Skin of body (tissue), 1 donor: ENCODE measurements at regions not wholly inside any gene's neighbourhood (a gene's known extent, or its start where the extent isn't known, plus 50 kb on each side); places are given as distances from the start of the nearest gene placed in this dataset.
"Not testable (repeated sequence)": the region's sequence is repeated elsewhere in the genome, so short reads cannot be mapped to it uniquely, and the experiment has no call there.

Source experiments
- DNase-seq: peaks from one replicate; lab custom pipeline; 2025; lab: John Stamatoyannopoulos, UW

DNA sequence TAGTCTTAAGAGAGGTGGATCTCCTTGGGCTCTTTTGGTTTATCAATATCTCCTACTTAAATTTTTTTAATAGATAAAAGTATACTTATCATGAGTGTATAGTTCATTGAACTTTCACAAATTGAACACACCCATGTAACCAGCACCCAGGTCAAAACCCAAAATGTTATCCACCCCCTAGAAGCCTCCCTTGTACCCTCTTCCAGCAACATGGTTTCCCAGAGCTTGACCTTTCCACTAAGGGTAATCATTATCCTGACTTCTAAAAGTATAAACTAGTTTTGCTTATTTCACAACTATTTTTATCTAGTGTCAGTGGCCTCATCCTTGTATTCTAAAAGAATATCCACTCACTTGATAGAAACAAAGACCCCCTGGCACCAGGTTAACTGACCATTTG, 106.8 kb downstream of the MDH1 start:
- DNase-seq, result no peak

DNA sequence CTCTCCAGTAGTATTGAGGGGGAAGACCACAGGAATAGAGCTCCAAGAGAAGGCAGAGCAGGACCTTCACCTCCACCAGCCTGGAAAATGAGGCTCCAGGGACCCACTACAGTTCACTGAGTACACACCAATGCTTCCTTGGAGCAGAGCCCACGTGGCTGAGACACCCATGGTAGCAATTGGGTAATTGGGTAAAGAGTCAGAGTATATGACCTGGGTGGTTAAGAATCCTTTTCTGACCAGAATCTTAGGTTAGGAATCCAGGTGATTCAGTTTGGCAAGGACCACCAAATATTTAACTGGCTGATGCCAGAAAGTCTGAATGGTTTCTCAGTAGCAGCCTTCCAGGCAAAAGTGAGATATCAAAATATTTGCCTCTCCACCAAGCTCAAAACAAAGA, 107.7 kb downstream of the MDH1 start:
- no peak for DNase-seq

DNA sequence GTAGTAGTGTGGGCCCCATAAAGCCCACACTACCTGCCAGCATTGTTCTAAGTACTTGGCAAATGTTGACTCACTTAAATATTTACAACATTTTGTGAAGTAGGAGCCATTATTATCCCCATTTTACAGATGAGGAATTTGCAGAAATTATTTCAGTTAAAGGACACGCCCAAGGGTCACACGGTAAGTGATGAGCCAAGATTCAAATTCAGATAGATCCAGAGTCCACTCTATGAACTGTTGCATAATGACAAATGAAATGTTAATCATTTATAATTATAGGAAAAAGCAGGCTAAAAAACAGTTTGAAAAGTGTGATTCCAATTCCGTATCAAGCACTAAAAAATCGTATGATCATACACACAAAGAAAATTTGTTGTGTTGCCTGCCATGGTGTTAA, 108.4 kb downstream of the MDH1 start:
- DNase-seq, result no peak

DNA sequence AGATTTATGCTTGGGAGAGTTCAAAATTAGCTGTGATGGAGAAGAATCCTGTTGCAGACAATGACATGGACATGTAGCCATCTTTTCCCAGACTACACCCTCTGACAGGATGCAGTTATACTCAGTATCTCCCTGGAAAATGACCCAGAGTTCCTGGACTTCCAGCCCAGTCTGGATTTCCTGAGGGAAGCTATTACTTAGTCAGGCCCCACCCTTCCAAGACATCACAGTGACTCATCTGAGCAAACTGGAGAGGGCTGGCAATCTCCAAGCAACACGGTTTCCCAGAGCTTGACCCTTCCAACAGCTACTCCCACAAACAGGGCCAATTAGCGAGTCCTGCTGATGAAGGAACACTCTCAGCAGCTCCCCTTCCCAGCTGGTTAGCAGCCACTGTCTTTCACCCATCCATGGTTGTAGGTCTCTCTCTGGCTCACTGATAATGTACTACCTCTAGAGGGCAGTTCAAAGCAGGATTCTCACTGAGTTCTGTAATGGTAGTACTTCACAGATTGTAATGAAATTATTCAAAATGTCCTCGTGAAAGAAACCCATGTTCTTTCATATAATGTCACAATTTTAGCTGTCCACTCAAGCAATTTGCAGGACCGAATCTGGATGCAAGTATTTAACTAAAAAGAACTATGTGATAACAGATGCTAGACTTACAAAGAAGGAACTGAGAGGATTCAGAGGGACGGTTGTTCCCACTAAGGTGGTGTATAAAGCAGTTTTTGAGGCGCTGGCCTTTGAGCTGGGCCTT, 110.2 kb downstream of the MDH1 start:
- peak; percentile 49 for DNase-seq

DNA sequence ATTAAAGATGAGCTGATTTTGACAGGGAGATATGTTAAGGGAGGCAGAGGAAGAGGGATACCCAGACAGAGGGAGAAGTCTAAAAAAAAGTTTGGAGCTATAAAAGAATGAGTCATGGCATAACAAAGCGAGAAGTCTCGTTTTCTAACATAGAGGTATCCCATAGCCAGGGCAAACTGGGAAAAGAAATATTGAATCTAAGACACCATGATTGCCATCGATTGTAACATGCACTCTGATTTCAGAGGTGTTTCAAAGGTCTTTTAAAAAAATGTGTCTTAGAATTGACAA, 110.7 kb downstream of the MDH1 start:
- no peak for DNase-seq

DNA sequence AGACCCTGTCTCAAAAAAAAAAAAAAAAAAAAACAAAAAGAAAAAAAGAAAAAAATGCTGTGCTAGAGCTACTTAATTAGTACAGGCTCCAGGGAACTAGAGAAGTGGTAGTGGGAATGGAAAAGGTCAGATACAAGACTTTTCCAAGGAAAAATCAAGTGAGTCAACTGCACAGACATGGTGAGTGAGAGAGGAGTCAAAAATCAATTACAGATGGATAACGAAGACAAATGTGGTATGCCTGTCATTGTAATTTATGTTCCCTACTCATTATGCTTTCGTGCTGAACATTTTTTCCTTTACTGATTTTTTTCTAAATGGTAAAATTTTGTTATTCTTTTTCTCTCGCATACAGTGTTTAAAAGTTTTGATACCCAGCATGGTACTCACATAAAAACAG, 111.5 kb downstream of the MDH1 start:
- DNase-seq, result peak; percentile 88

DNA sequence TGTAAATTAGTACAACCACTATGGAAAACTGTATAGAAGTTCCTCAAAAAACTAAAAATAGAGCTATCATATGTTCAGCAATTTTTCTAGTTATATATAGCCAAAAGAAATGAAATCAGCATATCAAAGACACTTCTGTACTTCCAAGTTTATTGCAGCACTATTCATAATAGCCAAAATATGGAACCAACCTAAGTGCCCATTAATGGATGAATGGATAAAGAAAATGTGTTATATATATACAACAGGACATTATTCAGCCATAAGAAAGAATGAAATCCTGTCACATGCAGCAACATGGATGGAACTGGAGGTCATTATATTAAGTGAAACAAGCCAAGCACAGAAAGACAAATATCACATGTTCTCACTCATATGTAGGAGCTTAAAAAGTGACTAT, 112.6 kb downstream of the MDH1 start:
- no peak for DNase-seq

DNA sequence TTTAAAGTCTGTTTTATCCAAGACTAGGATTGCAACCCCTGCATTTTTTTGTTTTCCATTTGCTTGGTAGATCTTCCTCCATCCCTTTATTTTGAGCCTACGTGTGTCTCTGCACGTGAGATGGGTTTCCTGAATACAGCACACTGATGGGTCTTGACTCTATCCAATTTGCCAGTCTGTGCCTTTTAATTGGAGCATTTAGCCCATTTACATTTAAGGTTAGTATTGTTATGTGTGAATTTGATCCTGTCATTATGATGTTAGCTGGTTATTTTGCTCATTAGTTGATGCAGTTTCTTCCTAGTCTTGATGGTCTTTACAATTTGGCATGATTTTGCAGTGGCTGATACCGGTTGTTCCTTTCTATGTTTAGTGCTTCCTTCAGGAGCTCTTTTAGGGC, 117.3 kb downstream of the MDH1 start:
- DNase-seq, result not testable (repeated sequence)

DNA sequence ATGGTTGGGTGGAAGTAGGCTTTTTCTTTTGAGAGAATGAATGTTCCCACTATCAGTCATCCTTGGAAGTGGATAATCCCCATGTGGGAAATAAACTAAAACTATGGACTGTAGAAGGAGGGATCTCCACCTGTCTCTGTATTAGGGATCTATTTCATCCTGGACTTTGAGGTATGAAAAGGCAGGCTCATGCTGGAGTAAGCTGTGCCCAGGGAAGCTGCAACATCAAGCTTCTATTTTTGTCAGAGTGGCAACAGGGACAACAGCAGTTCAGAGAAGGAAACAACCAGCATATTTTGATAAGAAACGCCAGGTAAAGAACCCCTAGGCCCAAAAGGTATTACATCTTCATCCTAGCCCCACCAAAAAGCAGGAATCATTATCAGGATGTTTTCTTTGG, 122.0 kb downstream of the MDH1 start:
- DNase-seq, result no peak

DNA sequence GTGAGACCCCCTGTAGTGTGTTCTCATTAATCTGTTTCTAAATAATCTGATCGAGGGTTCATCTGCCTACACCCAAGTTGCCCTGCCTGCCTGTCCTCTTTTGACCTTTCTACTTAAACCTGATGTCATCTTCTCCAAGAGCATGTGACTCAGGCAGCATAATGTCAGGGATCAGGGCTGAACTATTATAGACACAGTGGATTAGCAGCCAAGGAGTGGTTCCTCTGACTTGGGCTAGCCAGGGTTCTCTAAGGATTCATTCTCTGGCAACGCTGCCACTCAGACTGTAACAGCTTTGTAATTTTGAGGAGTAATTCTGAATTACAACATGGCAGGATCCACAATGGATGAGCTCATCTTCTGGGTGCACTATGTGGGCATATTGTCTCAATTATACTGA, 124.0 kb downstream of the MDH1 start:
- peak; percentile 42 for DNase-seq

DNA sequence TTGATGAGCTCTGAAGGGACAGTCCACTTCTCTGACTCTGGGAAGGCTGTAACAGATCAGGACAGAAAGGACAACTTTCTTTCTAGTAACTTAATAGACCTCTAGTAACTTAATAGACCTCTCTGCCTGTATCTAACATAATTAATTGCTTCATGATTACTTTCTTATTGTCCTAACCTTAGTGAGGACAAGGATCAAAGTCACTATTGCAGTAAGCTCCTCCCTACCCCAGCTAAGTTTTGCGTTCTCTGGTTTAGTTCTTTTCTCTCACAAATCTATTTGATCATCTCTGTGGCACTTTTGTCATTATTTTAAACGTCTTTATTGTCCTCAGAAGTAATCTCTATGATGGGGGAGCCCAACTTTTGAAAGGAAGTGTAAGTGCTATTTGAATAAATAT, 125.5 kb upstream of the UGP2 start:
- DNase-seq, result no peak

DNA sequence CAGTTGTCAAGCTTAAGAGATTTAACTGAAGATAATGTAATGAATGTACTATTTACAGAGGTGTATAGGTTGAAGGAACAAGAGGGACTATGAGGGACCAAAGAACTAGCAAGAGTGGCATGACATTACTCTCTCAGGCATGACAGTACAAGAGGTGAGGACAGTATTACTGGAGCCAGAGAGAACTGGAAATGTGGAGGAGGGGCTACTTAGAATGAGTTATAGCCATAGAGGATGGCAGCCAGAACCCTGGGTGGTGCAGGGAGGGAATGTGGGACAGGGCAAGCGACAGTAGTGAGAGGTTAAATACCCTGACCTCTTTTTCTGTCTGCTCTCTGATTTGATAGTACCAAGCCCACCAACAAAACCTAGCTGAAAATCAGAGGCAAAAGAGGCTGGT, 122.6 kb upstream of the UGP2 start:
- no peak for DNase-seq

DNA sequence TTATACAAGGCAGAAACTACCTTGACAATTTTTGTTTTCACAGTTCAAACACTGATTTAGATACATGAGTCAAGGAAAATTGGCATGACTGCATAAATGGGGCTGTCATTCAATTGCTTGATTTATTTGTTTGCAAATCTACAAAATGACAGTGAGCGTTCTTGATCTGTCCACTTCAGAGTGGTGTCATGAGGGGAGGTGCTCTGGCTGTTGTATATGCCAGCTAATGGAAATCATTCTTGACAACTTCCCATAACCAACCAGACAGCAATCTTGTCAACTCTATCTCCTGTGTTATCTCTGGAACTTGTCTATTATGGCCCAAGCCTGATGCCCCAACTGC, 120.6 kb upstream of the UGP2 start:
- no peak for DNase-seq

DNA sequence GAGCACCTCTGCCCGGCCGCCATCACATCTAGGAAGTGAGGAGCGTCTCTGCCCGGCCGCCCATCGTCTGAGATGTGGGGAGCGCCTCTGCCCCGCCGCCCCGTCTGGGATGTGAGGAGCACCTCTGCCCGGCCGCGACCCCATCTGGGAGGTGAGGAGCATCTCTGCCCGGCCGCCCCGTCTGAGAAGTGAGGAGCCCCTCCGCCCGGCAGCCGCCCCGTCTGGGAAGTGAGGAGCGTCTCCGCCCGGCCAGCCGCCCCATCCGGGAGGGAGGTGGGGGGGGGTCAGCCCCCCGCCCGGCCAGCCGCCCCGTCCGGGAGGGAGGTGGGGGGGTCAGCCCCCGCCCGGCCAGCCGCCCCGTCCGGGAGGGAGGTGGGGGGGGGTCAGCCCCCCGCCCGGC, 119.4 kb upstream of the UGP2 start:
- not testable (repeated sequence) for DNase-seq

DNA sequence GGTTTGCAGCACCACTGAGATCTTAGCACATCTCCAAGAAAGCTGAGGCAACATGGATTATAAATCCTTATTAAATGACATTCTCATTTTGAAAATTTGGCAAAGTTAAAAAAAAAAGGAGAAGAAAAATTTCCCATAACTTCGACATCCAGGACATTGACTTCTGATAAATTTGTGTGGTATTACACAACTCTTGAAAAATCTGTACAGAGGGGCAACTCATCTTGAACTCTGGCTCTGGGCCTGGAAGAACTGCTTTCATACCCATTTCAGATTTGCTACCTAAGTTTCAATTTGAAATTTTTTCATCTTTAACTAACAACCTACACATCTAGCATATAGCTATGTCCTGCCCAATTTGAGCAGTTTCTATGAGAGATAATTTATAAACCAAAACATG, 118.0 kb upstream of the UGP2 start:
- DNase-seq, result no peak

DNA sequence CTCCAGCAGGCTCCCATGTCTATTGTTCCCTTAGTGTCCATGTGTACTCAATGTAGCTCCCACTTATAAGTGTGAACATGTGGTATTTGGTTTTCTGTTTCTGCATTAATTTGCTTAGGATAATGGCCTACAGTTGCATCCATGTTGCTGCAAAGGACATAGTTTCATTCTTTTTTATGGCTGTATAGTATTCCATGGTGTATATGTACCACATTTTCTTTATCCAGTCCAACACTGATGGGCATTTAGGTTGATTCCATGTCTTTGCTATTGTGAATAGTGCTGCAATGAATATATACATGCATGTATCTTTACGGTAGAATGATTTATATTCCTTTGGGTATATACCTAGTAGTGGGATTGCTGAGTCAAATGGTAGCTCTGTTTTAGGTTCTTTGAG, 116.5 kb upstream of the UGP2 start:
- DNase-seq, result not testable (repeated sequence)

DNA sequence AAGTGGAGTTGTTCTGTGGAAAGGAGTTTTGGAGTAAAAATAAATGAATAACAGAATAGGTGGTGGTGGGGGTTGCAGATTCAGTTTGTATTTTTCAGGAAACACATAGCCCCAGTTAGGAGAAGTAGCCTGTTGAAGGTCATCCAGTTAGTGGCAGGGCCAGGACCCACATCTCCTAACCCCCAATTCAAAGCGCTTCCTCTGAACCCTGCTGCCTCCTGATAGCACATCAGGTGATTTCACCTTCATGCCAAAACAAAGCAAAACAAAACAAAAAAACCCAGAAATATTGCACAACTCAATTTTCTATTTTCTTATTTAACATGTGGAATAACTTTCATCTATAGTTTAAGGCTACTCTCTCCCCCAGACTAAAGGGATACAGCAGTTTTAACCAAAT, 112.3 kb upstream of the UGP2 start:
- no peak for DNase-seq

DNA sequence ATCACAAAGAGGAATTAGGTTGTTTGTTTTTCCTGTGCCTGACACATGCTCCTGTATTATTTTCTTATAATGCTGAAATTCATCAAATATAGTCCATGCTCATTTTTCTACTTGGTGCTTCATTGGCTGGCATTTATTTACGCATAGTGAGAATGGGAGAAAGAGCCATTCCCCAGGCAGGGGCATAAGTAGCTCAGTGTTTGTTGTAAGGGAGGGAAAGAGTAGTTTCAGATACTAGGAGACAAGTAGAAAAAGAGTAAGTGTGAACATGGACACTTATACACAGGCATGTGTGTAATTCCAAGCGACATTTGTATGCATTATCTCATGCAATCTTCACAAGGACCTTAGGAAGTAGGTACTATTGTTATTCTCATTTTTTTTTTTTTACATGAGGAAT, 111.9 kb upstream of the UGP2 start:
- DNase-seq, result no peak

DNA sequence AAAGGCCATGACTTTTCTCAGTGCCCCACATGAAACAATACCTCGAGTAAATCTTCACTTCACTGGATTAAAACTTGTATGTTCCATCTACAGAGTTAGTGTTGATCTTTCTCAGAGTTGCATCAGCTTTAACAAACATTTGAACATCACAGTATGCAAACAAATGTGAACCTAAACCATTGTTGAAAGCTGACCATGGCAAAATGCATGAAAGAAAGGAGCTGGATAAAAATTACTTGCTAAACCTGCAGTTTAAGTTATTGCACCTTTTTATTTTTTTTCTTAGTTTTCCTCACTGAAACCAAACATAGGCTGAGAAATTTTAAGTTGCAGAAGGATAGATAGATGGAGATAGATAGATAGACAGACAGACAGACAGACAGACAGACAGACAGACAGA, 107.2 kb upstream of the UGP2 start:
- DNase-seq, result no peak

DNA sequence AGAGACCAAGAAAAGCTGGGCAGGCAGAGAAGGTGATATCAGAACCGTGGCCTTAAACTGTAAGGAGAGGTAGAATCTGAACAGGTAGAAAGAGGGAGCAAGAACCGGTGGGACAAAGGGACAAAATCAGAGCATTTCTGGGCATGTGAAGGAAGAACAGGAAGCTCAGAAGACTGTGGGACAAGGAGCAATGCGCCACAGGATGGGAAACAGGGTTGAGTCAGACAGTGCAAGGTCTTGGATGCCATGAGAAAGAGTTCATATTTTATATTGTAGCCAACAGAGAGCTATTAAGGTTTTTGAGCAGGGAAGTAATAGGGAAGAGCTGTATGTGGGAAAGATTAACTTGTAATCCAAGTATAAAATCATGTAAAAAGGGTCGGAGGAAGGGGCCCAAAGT, 106.4 kb upstream of the UGP2 start:
- no peak for DNase-seq

DNA sequence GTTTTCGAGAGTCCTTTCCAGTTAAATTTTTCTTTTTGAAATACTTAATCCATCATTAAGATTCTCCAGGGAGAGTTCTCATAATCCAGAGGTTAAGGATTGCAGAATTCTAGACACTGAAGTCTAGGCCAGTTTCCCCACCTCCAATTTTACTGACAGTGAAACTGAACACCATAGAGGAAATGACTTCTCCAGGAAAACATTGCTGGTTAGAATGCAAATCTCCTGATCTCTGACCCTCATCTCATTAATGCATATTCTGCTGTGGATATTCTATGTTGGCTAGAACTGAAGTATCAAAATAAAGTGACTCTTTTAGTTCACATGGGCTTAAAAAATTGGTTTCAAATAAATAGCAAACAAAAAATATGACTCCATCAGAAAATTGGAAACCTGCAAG, 105.8 kb upstream of the UGP2 start:
- DNase-seq, result no peak

DNA sequence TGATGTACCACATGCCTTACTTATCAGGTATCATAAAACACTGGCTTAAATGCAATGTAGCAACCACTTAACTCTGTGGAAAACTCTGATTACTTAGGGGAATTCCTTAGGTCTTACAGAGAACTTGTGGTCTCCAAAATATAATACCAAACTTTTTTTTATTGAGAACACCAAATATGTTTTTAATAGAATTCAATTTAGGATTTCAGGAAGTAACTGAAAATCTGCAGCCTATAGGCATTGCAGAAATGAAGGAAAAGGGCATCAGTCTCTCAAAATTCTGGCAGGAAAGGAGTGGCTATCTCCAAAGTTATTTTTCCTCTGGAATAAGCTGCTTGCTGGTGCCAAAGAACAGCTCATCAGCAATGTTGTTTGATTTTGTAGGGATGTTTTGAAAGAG, 105.3 kb upstream of the UGP2 start:
- peak; percentile 87 for DNase-seq

DNA sequence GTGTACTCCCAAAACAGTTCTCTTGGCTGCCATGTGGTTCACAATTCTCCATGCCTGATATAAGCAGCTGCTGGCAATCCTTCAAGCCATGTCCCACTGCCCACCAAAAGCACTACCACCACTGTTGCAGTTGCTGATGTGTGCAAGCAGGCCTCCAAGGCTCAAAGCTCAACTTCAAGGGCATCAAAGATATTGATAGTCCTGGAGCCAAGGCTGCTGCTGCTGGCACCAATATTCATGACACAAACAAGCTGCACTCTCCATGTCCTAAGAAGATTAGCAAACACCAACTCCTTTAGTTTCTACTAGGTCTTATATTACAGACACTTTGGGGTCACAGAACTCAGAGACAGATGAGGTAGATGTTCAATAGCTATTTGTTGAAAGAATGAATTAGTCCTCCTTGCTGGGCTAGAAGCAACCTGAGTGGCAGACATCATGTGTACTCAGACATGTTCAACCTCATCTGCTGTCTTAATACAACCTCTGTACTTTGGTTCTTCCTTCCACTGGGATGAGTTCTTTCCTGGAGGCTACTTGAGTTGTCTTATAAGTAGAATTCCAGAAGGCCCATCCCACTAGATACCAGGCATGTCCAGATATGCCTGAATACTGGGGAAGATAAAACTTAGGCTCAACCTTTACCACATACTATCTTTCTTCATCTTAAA, 104.5 kb upstream of the UGP2 start:
- no peak for DNase-seq

DNA sequence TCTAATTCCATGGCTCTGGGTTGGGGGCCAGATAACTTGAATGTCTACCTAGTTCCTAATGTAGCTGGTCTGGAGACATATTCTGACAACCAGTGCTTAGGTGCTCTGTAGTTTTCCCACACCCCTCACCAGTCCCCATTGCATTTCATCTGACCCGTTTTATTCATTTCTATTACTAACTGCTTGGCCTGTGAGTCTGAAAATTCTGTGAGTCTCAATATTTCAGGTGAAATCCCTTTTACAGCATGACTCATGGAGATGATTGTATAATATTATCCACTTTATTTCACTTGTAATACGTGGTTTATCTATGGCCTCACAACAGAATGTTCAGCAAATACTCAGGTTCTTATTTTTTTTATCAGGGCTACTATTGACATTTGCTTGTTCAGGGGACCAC, 103.7 kb upstream of the UGP2 start:
- DNase-seq, result no peak
